ENCODE measurements at regions not wholly inside any gene's neighbourhood (a gene's known extent, or its start where the extent isn't known, plus 50 kb on each side); places are given as distances from the start of the nearest gene placed in this dataset.

GRCh38 chr2:107475859-107476258 lies 350.8 kb upstream of the RGPD4 start:
- TF ChIP-seq TAF1 (IDR thresholded peaks at IDR 0.05; ENCODE audit: low read depth) (no peak), CTCF (IDR thresholded peaks at IDR 0.05; ENCODE audit: poor library complexity, severe bottlenecking) (no peak), EZH2 (IDR thresholded peaks at IDR 0.05; ENCODE audit: borderline replicate concordance, insufficient read depth, low read length, poor library complexity, severe bottlenecking) (no peak)
